Omental fat pad (tissue), 3 donors: ENCODE measurements at regions not wholly inside any gene's neighbourhood (a gene's known extent, or its start where the extent isn't known, plus 50 kb on each side); places are given as distances from the start of the nearest gene placed in this dataset.

Experiments used
- ATAC-seq: fragments of 150-250 bp; one replicate; pipeline ENCODE4 v1.9.1; 2016; ENCODE audit warnings: mild to moderate bottlenecking, moderate library complexity; ENCODE audit not compliant: low FRiP score
- DNase-seq: peaks from one replicate; pipeline ENCODE4 v3.0.0-alpha.2; 2019; ENCODE audit warnings: low spot score
- TF ChIP-seq, protein P1 (sequence below), 3 donors: fragments of 450-650 bp; IDR thresholded peaks; one replicate each; pipeline ENCODE4 v1.5.1; 2016 to 2017; ENCODE audit warnings: antibody characterized with exemption in 3 of 3, mild to moderate bottlenecking in 3 of 3, moderate library complexity in 2 of 3

DNA sequence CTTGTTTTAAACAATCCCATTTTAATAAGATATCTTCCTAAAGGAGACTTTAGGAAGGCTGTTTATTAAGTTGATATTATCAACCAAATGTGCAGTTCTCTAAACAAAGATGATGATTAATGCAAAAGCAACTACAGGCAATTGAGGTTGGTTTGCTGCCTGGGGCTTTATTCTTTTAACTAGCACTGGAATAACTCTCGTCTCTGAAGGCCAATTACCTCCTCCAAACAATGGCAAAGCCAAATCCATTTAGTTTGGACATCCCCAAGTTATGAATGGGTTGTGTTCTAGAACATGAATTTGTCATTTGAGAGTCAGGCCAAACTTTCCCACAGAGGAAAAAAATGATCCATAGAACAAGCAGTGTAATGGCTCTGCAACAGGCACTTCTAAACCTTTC lies 114.1 kb downstream of the SLC16A9 start:
- no peak for DNase-seq
- no peak for ATAC-seq
- TF ChIP-seq, protein P1, sequence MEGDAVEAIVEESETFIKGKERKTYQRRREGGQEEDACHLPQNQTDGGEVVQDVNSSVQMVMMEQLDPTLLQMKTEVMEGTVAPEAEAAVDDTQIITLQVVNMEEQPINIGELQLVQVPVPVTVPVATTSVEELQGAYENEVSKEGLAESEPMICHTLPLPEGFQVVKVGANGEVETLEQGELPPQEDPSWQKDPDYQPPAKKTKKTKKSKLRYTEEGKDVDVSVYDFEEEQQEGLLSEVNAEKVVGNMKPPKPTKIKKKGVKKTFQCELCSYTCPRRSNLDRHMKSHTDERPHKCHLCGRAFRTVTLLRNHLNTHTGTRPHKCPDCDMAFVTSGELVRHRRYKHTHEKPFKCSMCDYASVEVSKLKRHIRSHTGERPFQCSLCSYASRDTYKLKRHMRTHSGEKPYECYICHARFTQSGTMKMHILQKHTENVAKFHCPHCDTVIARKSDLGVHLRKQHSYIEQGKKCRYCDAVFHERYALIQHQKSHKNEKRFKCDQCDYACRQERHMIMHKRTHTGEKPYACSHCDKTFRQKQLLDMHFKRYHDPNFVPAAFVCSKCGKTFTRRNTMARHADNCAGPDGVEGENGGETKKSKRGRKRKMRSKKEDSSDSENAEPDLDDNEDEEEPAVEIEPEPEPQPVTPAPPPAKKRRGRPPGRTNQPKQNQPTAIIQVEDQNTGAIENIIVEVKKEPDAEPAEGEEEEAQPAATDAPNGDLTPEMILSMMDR (IDR thresholded peaks at IDR 0.05): no peak

DNA sequence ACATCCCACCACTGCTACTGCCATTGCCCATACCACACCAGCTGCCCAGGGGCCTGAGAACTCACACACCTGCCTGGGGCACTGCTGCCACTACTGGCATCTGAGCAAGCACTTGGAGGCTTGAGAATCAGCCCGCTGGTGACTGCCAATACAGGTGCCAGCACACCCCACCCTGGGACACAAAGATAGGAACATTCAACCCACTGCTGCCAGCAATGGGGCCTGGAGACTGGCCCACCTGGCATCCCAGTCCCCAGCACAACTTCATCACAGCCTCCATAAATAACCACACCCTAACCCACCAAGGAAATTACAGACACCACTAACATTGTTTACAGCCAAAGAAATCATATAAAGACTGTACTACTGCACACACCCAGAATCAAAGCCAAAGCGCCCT lies 115.9 kb downstream of the SLC16A9 start:
- TF ChIP-seq, protein P1 (IDR thresholded peaks at IDR 0.05): no peak
- DNase-seq (no peak), ATAC-seq (no peak)

DNA sequence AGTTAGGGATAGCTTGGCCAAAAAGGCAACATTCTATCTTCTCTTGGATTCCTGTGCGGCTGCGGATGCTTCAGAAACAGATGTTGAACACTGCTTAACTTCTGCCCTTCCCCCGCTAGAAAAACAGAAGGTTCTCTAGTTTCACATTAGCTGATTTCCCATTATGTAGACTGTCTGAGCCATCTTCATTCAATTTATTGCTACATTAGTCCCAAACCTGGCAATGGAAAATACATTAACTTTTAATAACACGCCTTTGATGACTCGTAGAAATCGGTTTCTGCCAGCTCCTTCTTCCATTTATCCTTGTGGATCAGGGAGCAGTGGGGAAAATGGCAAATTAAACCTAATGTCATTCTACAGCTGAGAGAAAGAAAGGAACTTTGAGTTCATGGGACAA lies 119.9 kb downstream of the SLC16A9 start:
- ATAC-seq (no peak), DNase-seq (no peak)

DNA sequence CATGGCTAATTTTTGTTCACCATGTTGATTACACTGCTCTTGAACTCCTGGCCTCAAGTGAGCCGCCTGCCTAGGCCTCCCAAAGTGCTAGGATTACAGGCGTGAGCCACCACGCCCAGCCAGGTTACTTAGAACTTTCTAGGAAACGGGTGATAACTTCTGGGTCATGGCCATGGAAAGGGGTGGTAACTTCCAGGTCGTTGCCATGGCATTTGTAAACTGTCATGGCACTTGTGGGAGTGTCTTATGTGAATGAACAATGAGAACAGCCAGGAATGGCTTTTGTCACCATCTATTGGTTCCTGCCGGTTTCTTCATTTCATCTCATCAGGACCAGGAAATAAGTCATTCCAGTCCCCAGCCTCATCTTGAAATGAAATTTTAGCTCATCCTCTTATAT lies 120.9 kb downstream of the SLC16A9 start:
- DNase-seq (no peak), ATAC-seq (no peak)
- TF ChIP-seq, protein P1 (IDR thresholded peaks at IDR 0.05): no peak

More for the DNA sequence above, 119.9 kb downstream of the SLC16A9 start:
- TF ChIP-seq, protein P1 (IDR thresholded peaks at IDR 0.05): no peak

DNA sequence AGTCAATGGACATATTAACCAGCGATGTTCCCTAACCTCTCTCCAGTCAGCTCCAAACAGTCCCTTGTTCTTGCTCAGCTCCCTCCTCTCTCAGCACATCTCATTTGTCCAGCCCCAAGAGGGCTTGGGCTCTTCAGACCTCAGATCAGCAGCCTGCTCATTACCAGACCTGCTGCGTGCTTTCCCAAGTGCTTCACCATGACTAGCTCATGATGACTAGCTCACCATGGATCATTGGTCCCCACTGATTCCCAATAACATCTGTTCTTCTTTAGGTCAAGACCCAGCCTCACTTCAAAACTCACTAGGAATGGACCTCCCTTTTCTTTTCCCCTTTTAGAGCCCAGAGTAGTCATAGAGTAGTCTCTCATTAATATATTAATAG lies 121.9 kb downstream of the SLC16A9 start:
- DNase-seq: no peak
- TF ChIP-seq, protein P1 (IDR thresholded peaks at IDR 0.05): no peak
- ATAC-seq: no peak

DNA sequence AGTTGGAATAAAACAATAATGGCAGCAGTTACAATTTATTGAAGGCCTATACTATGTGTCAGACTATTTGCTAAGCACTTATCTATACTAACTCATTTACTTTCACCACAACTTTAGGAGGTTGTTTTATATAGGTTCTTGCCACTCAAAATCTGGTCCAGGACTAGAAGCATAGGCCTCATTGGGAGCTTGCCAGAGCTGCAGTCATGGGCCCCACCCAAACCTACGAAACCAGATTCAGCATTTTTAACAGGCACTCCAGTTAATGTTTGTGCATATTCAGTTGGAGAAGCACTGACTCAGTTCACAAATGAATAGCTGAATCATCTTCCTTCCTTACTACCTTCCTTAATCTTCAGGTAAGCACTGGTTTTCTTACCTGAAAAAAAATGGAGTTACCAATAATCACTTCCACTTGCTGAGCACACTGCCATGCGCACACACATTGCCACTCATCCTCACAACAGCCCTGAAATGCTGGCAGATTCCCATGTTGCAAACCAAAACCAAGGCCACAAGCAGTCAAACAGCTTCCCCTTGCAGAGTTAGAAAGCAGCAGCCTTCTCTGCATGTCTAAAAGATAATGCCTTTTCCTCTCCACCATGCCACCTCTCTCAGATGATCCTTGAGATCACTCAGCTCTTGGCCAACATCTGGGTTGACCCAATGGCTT lies 122.4 kb downstream of the SLC16A9 start:
- DNase-seq: no peak
- no peak for ATAC-seq
- TF ChIP-seq, protein P1 (IDR thresholded peaks at IDR 0.05): no peak

DNA sequence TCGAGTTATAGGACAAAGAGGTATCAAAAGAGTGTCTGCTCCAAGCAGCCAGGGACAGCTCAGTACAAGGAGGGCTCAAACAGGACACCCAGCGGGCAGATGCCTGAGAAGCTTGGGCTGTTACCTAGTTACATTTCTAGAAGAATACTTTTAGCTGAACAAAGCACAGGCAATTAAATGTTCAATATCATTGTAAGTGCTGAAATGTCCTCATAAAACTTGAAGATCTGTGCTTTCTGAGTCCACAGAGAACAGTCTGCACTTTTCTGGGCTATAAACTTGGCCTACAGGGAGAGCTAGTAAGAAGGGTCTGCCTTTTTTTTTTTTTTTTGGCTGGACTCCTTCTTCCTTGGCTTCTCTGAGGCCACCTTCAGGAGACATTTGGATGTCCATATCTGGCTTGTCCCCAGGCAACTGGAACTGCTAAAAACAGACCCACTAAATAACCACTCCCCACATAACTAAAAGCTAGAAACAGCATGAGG lies 123.2 kb downstream of the SLC16A9 start:
- TF ChIP-seq, protein P1 (IDR thresholded peaks at IDR 0.05): no peak
- DNase-seq: no peak

More for the DNA sequence above, 123.2 kb downstream of the SLC16A9 start:
- ATAC-seq: no peak
